ENCODE measurements at regions not wholly inside any gene's neighbourhood (a gene's known extent, or its start where the extent isn't known, plus 50 kb on each side); places are given as distances from the start of the nearest gene placed in this dataset.

DNA sequence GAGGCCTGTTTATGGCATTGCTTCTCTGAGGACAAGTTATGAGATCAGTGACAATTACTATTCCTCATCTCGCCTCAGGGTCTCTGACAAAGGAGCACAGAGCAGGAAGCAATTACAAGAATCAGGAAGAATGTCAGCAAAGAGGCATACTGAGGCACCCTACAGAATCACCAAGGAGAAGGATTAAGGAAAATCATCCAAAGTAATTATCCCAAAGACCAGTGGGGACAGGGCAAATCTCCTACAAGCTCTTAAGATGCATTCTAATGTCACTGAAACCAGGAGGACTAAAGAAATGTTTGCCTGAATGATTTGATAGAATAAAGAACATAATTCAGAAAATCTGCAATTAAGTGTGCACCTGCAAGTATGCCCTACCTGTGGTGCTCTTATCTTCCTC, 206.2 kb downstream of the RCHY1 start:
- TF ChIP-seq, protein P1, sequence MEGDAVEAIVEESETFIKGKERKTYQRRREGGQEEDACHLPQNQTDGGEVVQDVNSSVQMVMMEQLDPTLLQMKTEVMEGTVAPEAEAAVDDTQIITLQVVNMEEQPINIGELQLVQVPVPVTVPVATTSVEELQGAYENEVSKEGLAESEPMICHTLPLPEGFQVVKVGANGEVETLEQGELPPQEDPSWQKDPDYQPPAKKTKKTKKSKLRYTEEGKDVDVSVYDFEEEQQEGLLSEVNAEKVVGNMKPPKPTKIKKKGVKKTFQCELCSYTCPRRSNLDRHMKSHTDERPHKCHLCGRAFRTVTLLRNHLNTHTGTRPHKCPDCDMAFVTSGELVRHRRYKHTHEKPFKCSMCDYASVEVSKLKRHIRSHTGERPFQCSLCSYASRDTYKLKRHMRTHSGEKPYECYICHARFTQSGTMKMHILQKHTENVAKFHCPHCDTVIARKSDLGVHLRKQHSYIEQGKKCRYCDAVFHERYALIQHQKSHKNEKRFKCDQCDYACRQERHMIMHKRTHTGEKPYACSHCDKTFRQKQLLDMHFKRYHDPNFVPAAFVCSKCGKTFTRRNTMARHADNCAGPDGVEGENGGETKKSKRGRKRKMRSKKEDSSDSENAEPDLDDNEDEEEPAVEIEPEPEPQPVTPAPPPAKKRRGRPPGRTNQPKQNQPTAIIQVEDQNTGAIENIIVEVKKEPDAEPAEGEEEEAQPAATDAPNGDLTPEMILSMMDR (IDR thresholded peaks at IDR 0.05) = no peak
- H3K36me3 ChIP-seq = no peaks in the 10 kb centered on the region
- H3K27me3 ChIP-seq (ENCODE audit: low read depth) = no peaks in the 10 kb centered on the region
- no peak overlapping the region for H3K27ac ChIP-seq
- no peaks in the 10 kb centered on the region for H3K4me1 ChIP-seq
- peaks cover 6% of the 10 kb centered on the region for H3K9me3 ChIP-seq
- ATAC-seq = no peak
- DNase-seq = no peak
- H3K4me3 ChIP-seq = no peak overlapping the region
- intact Hi-C loops (cut with DNase I) = no loop called here

DNA sequence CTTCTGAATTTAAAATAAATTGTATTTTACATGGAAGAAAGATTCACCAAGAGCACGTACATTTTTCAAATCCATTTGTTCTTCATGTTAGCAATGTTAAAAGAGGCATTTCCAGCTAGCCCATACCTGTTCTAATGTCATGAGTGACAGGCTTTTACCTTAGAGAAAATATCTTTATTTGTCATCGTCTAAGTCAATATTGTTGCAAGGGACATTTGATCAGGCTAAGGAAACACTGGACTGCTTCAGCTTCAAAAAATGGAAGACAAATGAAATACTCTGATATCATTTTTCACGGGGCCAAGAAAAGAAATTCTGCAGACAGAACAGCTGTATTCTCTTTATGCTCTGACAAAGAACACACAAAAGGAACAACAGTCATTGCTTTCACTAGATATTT, 207.7 kb downstream of the RCHY1 start:
- intact Hi-C loops (cut with DNase I) = no loop called here
- Histone ChIP-seq H3K36me3 (no peaks in the 10 kb centered on the region), H3K4me3 (no peak overlapping the region), H3K4me1 (no peaks in the 10 kb centered on the region), H3K27ac (no peak overlapping the region), H3K9me3 (peaks cover 6% of the 10 kb centered on the region), H3K27me3 (ENCODE audit: low read depth) (no peaks in the 10 kb centered on the region)
- ATAC-seq (no peak), DNase-seq (no peak)
- TF ChIP-seq, protein P1 (IDR thresholded peaks at IDR 0.05) = no peak

DNA sequence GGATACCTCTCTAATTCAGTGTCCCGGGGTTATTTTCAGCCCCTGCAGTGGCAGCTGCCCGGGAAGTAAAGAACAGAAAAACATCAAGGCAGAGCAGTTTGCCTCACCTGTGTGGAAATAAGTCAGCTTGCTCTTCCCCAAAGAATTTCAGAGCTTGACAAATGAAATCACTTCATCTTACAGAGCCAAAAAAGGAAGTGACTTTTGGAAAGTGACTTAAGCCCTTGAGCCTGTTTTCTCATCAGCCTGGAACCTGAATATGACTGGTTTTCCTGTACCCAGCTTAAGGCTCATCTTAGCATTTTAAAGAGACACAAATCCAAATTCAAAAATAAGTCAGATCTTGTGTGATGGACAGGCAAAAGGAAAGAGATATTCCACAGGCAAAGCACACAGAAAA, 211.6 kb downstream of the RCHY1 start:
- ATAC-seq (no peak), DNase-seq (no peak)
- TF ChIP-seq, protein P1 (IDR thresholded peaks at IDR 0.05) = no peak
- H3K36me3 ChIP-seq = no peaks in the 10 kb centered on the region
- H3K9me3 ChIP-seq = no peaks in the 10 kb centered on the region
- no peak overlapping the region for H3K27ac ChIP-seq
- intact Hi-C loops (cut with DNase I) = no loop called here
- no peaks in the 10 kb centered on the region for H3K4me1 ChIP-seq
- no peaks in the 10 kb centered on the region for H3K27me3 ChIP-seq (ENCODE audit: low read depth)
- H3K4me3 ChIP-seq = no peak overlapping the region

DNA sequence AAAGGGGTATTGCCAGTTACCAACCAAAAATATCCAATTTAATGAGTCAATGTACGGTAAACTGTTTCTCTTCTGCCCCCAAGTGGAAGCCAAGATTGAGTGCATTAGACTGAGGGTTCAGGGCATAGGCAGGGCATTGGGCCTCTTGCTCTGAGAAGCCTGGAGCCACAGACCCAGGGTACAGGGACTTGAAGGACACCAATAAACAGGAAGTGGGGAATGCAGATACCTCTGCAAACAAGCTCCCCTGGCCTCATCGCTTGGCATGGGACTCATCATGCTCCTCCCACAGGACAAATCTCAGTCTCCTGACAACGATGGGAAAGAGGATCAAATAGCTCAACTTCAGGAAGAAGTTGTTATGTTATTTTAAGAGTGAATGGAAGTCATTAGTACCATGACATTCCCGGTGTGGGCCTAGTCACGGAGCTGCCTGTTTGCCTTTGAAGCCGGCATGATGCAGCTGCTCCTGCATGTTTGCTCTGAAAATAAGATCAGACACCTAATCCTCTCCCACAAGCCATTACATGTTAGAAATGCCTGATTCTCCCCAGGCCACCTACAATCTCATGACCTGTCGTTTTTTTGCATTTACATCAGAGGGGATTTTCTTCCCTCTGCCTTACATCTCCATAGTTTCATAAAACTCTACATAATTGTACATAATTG, 224.2 kb downstream of the RCHY1 start:
- no peaks in the 10 kb centered on the region for H3K9me3 ChIP-seq
- ATAC-seq (peak; percentile 54 to 70), DNase-seq (no peak)
- TF ChIP-seq, protein P1 (IDR thresholded peaks at IDR 0.05) = peak; percentile 35
- no peak overlapping the region for H3K27ac ChIP-seq
- intact Hi-C loops (cut with DNase I) = no loop called here
- no peaks in the 10 kb centered on the region for H3K27me3 ChIP-seq (ENCODE audit: low read depth)
- H3K4me1 ChIP-seq = no peaks in the 10 kb centered on the region
- no peaks in the 10 kb centered on the region for H3K36me3 ChIP-seq
- no peak overlapping the region for H3K4me3 ChIP-seq

DNA sequence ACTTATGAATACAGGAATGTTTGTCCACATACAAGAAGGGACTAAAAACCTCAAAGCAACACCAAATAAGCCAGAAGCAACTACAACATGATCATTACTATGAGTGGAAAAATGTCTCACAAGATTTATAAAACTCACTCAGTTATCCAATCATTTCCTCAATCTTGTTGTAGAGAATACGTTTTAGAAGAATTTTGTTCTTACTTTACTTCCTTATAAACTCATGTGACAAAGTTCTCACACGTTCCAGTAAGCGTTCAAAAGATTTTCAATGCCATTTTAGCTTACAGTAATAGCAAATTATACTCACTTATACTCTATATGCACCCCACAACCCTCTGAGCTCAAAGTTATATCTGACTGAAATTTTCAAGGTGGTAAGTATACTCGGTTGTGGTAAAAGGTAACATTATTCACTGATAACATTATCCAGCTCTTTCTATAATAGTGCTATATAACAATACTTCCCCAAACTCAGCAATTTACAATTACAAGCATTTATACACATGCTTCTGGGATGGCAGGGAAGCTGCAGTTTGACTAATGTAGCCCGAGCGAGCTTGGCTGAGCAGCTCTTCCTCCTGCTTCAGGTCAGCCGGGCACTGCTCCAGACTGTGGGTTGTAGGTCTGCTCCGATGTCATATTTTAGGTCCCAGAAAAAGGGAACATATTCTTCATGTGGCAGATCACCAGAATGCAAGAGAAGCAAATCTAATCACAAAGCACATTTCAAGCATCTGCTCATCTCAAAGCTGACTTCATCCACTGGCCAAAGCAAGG, 226.3 kb downstream of the RCHY1 start:
- H3K27ac ChIP-seq = no peak overlapping the region
- no peaks in the 10 kb centered on the region for H3K27me3 ChIP-seq (ENCODE audit: low read depth)
- DNase-seq (no peak), ATAC-seq (no peak)
- H3K4me1 ChIP-seq = no peaks in the 10 kb centered on the region
- intact Hi-C loops (cut with DNase I) = no loop called here
- H3K36me3 ChIP-seq = no peaks in the 10 kb centered on the region
- no peak overlapping the region for H3K4me3 ChIP-seq
- TF ChIP-seq, protein P1 (IDR thresholded peaks at IDR 0.05) = no peak
- H3K9me3 ChIP-seq = no peaks in the 10 kb centered on the region

Measured in lower lobe of right lung (tissue), 2 donors.